ENCODE measurements at regions not wholly inside any gene's neighbourhood (a gene's known extent, or its start where the extent isn't known, plus 50 kb on each side); places are given as distances from the start of the nearest gene placed in this dataset.
"Not testable (repeated sequence)": the region's sequence is repeated elsewhere in the genome, so short reads cannot be mapped to it uniquely, and the experiment has no call there.

- DNase-seq (ENCODE audit: low spot score); FAIRE-seq: not testable (repeated sequence)
These were observed 63.9 kb downstream of the RWDD3 start for GRCh38 chr1:95297906-95298305.

GRCh38 chr1:95301091-95301490 is 67.1 kb downstream of the RWDD3 start:
- no peak for DNase-seq (ENCODE audit: low spot score)
- no peak for FAIRE-seq

GRCh38 chr1:95301614-95302013 is 67.6 kb downstream of the RWDD3 start:
- FAIRE-seq: no peak
- no peak for DNase-seq (ENCODE audit: low spot score)

GRCh38 chr1:95304803-95305202 is 70.8 kb downstream of the RWDD3 start:
- DNase-seq (ENCODE audit: low spot score) (no peak), FAIRE-seq (no peak)

GRCh38 chr1:95308276-95309030 is 74.4 kb downstream of the RWDD3 start:
- FAIRE-seq (no peak), DNase-seq (ENCODE audit: low spot score) (no peak)

GRCh38 chr1:95309031-95309471 is 75.0 kb downstream of the RWDD3 start:
- FAIRE-seq: no peak
- DNase-seq (ENCODE audit: low spot score): peak; percentile 6

- no peak for DNase-seq (ENCODE audit: low spot score)
- FAIRE-seq: no peak
These were observed 77.0 kb downstream of the RWDD3 start for GRCh38 chr1:95311014-95311413.

- no peak for FAIRE-seq
- no peak for DNase-seq (ENCODE audit: low spot score)
These were observed 77.8 kb downstream of the RWDD3 start for GRCh38 chr1:95311762-95312161.

GRCh38 chr1:95312181-95312580 is 78.2 kb downstream of the RWDD3 start:
- FAIRE-seq (no peak), DNase-seq (ENCODE audit: low spot score) (no peak)

GRCh38 chr1:95313527-95313926 is 79.5 kb downstream of the RWDD3 start:
- DNase-seq (ENCODE audit: low spot score): no peak
- no peak for FAIRE-seq

GRCh38 chr1:95321531-95321930 is 87.5 kb downstream of the RWDD3 start:
- DNase-seq (ENCODE audit: low spot score): no peak

GRCh38 chr1:95323123-95323522 is 89.1 kb downstream of the RWDD3 start:
- FAIRE-seq: no peak
- peak; percentile 24 for DNase-seq (ENCODE audit: low spot score)

More at GRCh38 chr1:95321531-95321930, 87.5 kb downstream of the RWDD3 start:
- FAIRE-seq: no peak

- no peak for FAIRE-seq
- no peak for DNase-seq (ENCODE audit: low spot score)
These were observed 91.3 kb downstream of the RWDD3 start for GRCh38 chr1:95325349-95325748.

GRCh38 chr1:95326023-95326422 is 92.0 kb downstream of the RWDD3 start:
- DNase-seq (ENCODE audit: low spot score): no peak

GRCh38 chr1:95332754-95333153 is 98.7 kb downstream of the RWDD3 start:
- no peak for FAIRE-seq
- DNase-seq (ENCODE audit: low spot score): no peak

More at GRCh38 chr1:95326023-95326422, 92.0 kb downstream of the RWDD3 start:
- no peak for FAIRE-seq

- DNase-seq (ENCODE audit: low spot score) (no peak), FAIRE-seq (no peak)
These were observed 105.4 kb downstream of the RWDD3 start for GRCh38 chr1:95339377-95339776.

GRCh38 chr1:95340061-95340460 is 106.1 kb downstream of the RWDD3 start:
- no peak for FAIRE-seq
- no peak for DNase-seq (ENCODE audit: low spot score)

GRCh38 chr1:95352767-95353166 is 118.8 kb downstream of the RWDD3 start:
- no peak for DNase-seq (ENCODE audit: low spot score)
- FAIRE-seq: no peak

GRCh38 chr1:95353194-95353593 is 119.2 kb downstream of the RWDD3 start:
- FAIRE-seq: no peak
- DNase-seq (ENCODE audit: low spot score): no peak

GRCh38 chr1:95364546-95364945 is 130.5 kb downstream of the RWDD3 start:
- DNase-seq (ENCODE audit: low spot score) (no peak), FAIRE-seq (no peak)

- DNase-seq (ENCODE audit: low spot score): no peak
- no peak for FAIRE-seq
These were observed 132.5 kb downstream of the RWDD3 start for GRCh38 chr1:95366498-95366897.

GRCh38 chr1:95368178-95368577 is 134.2 kb downstream of the RWDD3 start:
- no peak for FAIRE-seq

GRCh38 chr1:95369985-95370690 is 136.1 kb downstream of the RWDD3 start:
- no peak for DNase-seq (ENCODE audit: low spot score)
- no peak for FAIRE-seq

More at GRCh38 chr1:95368178-95368577, 134.2 kb downstream of the RWDD3 start:
- no peak for DNase-seq (ENCODE audit: low spot score)

Data from RCC 7860 (cell line).